HG02884 (cell line): ENCODE measurements at regions not wholly inside any gene's neighbourhood (a gene's known extent, or its start where the extent isn't known, plus 50 kb on each side); places are given as distances from the start of the nearest gene placed in this dataset.

Experiments used
- ATAC-seq: cut with Tn5 transposase; IDR thresholded peaks from one replicate; pipeline ENCODE4 v1.9.1; 2021; ENCODE audit warnings: mild to moderate bottlenecking, moderate library complexity; ENCODE audit not compliant: unreplicated experiment

DNA sequence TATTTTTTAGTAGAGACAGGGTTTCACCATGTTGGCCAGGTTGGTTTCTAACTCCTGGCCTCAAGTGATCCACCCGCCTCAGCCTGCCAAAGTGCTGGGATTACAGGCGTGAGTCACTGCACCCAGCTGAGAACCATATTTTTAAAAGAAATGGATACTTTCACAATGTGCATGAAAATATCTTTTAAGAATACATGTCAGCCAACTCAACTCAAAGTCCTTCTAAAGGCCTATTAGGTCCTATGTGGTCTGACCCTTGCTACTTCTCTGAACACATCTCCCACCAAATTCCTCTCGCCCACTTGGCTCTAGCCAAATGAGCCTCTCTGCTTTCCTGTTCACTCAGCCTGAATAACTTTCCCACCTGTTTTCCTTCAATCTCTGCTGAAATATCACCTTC, 119.6 kb downstream of the MTX2 start:
- ATAC-seq: no peak

DNA sequence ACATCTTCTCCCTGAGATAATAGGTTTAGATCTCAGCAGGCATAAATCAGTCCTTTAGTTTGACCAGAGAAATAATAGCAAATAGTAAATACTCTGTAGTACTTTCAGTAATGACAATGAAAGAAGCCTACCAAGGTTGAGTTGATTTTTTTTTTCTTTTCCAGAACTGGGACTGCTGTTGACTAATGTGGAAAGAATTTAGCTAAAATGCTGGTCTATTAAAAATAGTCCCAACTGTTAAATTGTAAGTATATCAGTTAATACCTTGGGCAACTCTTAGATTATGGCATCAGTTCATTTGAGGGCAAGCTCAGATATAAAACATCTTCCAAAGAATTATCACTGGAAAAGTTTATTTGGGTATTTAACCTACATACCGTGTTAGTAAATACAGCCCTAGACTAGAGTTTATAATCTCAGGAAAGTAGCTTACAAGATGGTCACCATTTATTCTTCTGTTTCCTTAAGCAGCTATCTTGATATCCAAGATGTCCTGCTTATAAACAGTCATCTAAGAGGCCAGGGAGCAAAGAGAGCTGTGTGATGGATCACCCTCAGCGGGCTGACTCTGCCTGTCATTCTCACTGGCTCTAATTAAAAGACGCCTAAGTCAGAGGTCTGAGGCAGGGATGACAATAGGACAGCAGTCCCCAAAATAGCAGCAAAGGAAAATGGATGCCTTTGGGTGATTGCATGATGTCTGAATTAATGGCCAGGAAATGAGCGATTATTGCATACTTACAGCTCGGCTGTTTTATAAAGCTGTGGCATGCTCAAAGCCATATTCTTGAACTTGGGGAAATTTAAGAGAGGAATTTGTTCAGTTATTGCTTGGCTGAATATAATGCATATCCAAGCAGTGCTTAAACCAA, 121.3 kb downstream of the MTX2 start:
- no peak for ATAC-seq

DNA sequence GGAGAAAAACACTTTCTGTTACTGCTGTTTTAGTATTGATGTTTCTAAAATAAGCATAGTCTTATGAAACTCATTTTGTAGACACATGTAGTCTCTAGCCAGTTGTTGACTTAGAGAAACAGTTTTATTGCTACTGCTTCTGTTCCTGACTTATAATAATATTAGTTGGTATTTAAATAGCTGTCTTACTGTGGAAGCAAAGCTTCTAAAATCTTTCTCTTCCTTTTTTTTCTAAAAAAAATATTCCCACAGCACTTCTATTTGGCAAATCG, 121.8 kb downstream of the MTX2 start:
- ATAC-seq: no peak

DNA sequence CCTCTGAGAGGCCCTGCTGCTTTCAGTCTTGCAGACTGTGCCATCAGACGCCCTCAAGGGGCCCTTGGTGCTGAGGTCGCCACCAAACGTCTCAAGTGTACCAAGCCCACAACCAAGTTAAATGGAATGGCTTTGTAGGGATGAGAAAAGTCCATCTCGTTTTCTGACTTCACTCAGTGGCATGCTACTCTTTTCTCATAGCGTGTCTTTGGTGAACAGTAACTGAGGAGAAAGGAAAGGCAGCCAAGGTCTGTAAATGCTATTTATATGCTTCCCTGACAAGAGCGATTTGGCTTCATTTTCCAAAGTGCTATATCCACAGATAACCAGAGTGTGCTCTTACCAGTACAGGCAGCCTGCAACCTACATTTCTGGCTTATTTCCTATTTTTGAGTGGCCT, 123.0 kb downstream of the MTX2 start:
- no peak for ATAC-seq

DNA sequence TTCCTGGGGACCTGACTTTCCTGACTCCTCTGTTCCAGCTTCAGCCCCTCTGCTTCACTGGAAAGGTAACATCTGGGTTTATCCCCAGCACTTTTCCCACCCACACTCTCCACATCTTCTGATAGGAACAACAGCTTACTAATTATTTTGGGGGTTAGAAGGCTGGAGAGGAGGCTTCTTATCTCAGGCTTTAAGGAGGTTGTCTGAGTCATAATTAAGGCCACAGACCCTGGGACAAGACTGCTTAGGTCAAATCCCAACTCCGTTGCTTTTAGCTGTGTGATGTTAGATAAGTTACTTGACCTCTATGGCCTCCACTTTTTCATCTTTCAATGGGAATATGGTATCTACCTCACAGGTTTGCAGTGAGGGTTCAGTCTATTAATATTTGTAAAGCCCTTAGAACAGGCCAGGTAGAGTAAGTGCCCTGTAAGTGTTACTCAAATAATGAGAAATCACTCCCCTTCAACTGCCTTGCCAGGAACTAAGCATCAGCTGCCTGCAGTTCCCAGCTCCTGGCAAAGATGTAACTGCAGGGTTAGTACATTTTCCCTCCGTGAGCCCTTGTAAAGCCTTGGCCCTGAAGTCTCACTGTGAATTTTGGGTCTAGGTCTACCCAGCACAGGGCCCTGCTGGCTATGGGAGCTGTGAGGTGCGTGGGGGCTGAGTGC, 123.6 kb downstream of the MTX2 start:
- no peak for ATAC-seq

DNA sequence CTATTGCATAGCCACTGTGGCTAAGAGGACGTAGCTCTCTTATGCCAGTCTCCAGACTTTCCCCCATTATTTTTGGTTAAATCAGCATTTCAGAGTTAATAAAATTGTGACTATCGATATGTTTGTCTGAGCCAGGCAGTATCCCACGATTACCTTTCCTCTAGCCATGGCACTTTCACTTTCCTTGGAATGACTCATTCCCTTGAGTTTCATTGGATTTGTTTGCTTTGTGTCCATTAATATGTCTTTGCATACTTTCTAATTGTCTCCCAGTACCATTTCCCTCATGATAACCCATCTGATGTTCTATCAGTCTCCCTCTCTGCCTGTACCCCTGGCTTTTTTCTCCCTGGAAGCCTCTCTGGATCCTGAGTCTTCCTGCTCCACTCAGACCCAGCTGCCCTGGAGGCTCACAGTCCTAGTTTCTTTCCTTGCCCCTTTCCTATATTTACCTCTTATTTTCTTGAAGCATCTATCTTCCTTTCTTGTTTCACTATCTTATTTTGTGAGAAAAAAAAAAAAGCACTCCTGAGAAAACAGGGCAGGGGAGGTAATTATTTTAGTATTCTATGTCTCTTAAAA, 126.1 kb downstream of the MTX2 start:
- no peak for ATAC-seq

DNA sequence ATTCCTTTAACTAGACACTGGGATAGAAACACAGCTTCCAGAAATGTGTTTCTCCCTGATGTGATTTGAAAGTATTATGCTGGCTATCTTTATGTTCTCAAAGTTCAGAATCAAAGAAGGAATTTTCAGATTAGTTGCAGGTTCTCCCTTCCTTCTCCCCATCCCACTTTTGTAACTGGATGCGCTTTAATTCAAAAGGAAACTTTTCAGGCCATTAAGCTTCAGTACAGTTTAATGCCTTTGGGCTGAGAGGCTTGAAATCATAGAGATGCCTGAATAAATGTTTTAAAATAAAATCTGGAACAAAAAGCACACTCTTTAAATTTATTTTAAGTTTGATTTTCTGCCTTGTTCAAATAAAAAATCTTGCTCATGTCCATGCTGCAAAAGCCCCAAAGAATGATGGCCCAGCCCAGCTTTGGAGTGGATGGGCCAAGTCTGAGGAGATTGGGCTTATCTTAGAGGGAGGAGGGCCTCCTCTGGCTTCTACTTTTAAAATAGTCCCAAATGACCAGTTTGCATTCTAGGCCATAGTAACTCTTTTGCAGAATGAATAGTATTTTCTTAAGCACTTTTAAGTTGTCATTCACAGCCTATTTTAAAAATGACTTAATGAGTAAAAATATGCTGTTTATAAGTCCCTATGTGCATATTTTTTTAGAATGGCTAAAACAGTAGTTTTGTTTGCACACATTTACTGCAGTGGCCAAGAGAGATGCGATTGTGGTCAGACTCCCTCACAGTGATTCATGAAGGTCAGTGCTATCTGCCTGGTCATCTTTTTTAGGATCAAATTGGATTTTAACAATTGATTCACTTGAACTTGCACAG, 129.2 kb downstream of the MTX2 start:
- no peak for ATAC-seq

DNA sequence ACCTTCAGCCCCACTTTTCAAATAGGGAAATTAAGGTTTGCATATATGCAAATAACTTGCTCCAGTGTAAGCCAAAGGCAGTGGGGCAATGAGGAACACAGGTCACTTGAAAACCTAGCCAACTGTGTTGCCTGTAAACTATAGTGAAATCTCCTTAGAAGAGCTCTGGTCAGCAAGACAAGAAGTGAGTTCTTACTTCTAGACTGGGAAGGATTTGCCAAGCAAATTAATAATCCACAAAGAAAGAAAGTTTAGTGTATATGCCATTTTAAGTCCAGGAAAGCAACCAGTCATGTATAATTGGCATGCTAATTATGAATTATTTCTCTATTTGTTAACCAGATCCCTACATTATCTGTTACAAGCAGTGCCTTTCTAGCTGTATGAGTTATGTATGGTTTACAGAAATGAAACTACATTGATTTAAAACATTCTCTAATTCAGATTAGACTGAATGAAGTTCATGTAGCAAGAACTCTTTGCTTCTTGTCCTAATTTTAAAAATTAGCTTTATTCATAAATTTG, 129.9 kb downstream of the MTX2 start:
- ATAC-seq: no peak

DNA sequence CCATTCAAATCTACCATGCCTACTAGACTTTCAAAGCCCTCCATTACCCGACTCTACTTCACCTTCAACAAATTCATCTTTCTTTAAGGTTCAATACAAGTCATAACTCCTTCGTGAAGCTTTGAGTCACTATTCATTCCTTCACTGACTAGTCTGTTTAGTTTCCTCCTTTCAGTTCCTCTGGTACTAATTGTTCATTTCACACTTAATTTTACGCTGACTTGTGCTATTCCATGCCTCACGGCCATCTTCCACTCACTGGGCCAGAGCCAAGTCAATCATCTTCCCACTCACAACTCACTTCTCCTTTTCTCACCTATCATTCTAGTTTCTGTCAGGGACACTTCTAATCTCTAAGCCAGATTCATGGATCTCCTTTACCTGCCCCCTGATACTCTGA, 136.2 kb downstream of the MTX2 start:
- ATAC-seq: no peak

DNA sequence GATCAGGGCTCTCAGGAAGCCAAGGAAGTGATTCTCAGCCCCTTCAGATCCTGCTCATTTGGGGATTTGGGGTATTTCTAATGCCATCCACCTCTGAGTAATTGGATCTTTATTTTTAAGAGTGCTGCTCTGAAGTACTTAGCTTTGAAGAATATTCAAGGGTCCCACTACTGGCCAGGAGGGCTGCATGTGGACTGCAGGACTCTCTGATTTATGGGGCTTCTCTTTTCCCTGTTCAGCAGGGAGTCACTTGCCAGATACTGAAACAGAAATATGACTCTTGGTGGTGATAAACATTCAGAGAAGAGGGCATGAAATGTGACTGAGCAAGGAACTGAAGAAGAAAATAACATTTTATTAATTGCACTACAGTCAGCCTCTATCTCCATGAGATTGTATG, 138.5 kb downstream of the MTX2 start:
- ATAC-seq: no peak

DNA sequence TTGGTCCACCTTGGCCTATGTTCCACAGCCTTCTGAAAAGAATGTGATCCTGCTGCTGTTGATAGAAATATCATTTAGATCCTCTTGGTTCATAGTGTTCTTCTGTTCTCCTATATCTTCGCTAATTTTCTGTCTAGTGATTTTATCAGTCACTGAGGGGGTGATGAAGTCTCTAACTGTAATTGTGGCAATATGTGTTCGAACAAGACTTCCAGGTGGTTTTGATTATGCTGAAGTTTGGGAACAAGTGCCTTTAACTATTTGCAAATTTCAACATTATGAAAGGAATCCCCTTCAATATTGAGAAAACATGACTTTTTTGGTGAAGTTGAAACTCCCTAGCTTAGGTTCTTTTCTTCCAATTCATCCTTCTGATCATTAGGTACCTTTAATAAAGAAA, 140.4 kb downstream of the MTX2 start:
- no peak for ATAC-seq

DNA sequence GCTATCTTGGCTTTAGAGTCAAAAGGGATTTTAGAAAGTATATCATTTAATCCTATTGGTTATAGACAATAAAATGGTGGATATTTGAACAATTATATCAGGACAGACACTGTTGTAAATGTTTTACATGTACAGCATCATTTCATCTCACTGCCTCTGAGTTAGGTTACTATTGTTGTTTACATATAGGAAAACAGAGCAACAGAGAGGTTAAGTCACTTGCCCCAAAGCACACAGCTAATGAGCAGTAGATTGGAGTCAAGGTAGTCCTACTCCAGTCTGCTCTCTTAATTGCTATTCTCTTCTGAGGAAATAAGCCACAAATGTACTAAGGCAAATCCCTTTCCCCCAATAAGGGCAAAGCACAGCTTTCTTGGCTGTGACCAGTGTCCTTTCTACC, 142.9 kb downstream of the MTX2 start:
- no peak for ATAC-seq

DNA sequence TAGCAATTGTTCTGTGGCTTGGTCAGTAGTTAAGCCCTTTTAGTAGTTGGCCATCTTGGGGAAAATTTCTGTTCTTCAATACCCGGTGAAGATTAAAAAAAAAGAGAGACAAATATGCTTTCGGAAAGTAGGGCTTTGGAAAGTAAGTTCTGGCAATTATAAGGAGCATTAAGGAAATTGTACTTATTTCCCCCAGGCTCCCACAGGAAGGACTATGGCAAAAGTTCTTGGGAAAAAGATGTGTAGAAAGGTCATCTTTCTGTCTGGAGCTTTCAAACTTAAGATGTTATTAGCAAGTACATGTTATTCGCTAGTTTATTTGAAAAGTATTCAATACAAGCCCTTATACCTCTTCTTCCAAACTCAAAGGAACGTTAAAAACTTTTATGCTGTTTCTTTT, 144.5 kb downstream of the MTX2 start:
- no peak for ATAC-seq

DNA sequence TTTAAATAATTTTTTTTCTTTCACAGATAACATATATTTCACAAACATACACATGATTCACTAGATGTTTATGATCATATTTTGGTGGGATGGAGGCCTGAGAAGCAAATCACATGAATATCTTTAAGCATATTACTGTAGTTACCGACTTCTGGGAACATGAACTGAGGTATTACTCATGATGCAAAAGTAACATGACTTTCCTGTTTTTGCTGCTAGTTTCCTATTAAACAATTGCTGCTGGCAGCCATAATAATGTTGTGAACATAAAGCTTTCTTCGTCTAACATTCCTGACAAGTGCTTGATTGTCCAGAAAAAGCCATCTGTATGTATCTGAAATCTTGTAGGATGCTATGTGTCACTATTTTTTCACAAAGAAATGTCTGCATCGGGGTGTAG, 145.4 kb downstream of the MTX2 start:
- ATAC-seq: no peak

DNA sequence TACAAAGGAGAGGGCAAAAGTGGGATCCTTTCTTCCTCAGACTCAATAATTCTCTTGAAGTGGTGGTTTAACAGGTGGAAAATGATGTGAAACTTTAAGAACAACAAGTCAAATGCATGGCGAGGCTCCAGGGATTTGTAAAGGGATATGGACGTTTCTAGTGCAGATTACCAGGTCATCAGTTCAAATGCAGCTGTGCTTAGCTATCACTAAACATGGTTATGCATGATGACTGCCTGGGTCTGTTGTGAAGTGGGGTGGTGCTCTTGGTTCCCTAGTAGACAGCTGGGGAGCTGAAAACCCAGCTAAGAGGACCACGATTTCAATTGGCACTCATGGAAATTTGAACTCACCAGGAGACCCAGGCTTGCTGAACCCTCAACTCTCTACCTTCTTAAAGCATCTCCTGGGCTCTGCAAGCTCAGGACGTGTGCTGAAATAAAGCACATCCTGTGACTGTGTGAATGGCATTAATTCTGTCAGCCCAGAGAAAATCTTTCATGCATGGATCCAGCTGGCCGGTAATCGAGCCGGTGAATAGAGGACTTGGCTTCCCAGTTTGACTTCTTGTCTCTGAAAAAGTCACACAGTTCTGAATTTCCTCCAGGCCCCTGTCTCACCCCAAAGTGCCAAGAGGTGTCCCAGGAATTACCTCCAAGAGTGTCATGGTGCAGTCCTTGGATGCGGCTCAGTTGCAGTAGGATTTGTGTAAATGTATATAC, 146.1 kb downstream of the MTX2 start:
- no peak for ATAC-seq

DNA sequence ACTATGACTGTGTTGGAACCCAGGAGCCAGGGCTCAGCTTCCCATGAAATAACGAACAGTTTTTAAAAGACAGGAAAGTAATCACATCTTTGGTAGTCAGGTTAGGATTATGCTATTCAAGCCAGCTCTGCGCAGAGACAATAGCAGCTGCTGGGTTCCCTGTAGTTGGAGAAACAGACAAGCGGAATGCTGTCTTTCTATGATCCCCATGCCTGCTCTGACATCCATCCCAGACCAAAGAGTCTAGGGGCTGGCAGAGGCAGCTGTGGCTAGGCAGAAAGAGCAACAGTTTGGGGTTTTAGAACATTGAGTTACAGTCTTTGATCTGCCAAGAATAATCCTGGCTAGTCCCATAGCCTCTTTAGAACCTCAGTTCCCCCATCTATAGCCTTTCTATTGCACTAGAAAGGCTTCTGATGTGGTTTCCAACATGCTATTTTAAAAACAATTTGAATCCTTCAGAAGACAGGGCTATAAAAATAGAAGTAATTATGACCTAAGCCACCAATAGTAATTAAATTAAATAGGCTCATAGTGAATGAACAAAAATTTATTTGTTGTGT, 146.8 kb downstream of the MTX2 start:
- ATAC-seq: no peak

DNA sequence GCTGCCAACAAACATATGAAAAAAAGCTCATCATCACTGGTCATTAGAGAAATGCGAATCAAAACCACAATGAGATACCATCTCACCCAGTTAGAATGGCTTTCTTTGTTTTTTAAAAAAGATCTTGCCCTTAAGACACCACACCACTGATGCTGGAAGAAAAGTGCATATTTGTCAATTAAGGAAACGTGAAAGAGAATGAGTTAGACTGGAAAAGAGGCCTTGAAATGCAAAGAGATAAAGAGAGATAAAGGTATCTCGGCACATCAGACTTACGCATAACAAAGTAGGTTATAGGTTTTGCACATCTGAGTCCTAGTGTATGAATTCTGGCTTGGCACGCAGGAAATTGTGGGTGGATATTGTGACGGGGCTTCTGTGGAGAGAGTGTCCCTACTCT, 149.5 kb downstream of the MTX2 start:
- ATAC-seq: no peak

DNA sequence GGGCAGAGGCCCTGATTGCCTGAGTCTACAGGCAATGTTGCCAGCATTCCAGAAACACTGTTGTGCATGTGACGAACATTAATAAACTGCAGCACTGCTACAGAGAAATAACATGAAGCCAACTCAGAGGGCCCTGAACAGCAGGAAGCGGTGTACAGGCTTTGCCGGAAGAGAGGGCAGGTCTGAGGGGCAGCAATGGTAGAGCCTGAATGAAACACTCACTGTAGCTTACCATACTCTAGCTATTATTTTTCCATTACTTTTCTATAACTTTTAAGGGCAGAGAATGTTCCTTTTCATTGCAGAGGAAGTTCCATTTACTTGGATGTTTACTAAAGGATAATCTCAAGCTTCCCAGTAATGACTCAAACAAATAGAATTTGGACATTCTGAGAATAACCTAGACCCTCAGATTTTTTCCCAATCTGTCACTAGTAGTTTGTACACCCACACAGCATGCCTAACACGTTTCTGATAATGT, 150.4 kb downstream of the MTX2 start:
- no peak for ATAC-seq

DNA sequence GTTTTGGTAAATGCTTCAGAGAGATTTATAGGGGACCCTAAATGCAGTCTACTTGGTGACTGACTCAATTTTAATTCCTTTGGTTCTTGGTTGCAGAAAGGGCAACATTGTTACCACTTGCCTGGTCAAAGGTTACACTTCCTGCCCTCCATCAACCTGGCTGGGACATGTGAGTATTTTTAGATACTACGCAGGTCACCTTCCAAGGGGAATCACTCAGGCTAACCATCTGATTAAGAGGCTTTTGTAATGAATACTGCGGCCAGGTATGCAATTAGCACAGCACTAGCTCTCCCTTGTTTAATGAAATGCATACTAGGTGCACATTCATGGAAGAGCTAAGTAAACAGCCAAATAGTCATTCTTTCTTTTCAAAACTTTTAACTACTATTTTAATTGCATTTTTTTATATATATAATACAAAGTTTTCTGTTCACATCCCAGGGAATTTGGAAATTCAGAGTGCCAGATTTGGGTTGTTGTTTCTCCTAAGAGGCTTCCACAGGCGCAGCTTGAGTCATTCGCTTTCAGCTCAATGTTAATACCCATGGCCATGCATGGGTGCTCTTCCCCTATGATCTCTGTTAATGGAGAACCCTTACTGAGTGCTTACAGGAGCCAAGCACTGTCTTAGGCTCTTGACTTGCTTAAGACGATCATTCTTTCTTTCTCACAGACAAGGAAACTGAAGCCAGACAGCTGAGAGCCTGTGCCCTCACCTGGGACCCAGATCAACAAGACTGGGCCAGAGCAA, 152.2 kb downstream of the MTX2 start:
- no peak for ATAC-seq

DNA sequence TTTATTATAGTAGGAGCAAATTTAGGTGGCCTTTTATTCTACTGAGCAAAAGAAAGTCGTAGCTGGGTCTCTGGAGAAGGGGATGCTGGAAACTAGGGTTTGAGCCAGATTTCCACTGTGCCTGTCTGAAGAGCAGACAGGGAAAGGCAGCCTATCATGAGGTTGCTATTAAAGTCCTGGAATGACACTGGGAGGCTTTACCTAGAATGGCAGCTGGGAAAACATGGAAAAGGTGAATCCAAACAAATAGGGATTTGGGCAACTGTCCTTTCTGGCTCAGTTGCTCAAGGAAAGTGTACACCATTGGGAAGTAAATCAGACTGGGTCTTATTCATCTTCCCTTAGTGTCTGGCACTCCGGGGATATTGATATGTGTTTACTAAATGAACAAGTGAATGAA, 154.6 kb downstream of the MTX2 start:
- no peak for ATAC-seq
